ENCODE measurements at regions not wholly inside any gene's neighbourhood (a gene's known extent, or its start where the extent isn't known, plus 50 kb on each side); places are given as distances from the start of the nearest gene placed in this dataset.

DNA sequence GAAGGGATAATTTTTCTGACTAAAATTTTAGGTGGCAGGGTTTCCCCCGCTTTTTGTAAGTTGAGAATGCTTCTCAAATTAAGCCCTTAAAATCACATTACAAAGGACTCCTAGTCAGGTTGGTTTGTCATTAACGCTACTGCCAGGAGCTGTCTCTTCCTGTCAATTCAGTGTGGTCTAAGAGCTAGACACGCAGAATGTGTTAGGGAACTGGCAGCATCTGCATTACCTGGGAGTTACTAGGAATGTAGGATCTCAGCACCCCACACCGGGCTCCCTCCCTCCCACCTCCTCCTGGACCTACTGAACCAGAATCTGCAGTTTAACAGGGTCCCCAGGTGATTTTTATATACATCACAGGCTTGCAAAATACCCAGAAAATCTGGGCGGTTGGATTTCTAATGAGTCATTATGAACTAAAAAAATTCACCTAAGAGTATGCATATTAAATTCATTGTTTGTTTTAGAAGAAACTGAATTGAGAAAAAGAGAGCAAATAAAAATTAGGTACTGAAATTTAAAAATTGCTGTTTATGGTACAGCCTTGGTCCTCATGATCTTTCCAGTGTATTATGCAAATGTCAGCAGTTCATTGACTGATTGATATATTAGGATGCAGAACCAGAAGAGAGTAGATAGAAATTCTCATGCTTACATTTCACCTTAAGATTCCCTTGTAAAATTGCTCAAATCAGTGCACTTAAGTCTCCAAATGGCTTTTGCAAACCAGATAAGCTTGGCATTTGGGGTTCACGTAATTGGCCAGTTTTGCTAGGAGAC is 130.9 kb upstream of the ITGA6 start:
- Histone ChIP-seq H3K36me3 (ENCODE audit: control insufficient read depth, insufficient read depth, low read length) (no peaks in the 10 kb centered on the region), H3K4me3 (ENCODE audit: low read depth in 2 of 2, low read length in 2 of 2) (no peak overlapping the region), H3K27me3 (ENCODE audit: control insufficient read depth, insufficient read depth, low read length) (peaks cover 5% of the 10 kb centered on the region; the same call in 1 of the 2 replicates), H3K27ac (ENCODE audit: low read length) (no peak overlapping the region), H3K9me3 (ENCODE audit: control insufficient read depth, insufficient read depth, low read depth, low read length) (no peaks in the 10 kb centered on the region), H3K4me1 (ENCODE audit: control insufficient read depth, insufficient read depth, low read length) (no peaks in the 10 kb centered on the region)
- in situ Hi-C loops (cut with HindIII; ENCODE audit: low pct_unique_long_range_greater_than_20kb, low sequenced_read_pairs) = no loop called here
- no peak for DNase-seq (ENCODE audit: low read depth, low spot score)
- no TSS peak for BruUV-seq (replicated peaks)
- ChIA-PET POLR2A (no interaction called here), CTCF (no interaction called here)
- no peak for ATAC-seq
- TF ChIP-seq POLR2AphosphoS5 (IDR thresholded peaks at IDR 0.05; ENCODE audit: low read depth, low read length) = no peak
- intact Hi-C loops (cut with micrococcal nuclease; ENCODE audit: unreplicated experiment) = no loop called here

DNA sequence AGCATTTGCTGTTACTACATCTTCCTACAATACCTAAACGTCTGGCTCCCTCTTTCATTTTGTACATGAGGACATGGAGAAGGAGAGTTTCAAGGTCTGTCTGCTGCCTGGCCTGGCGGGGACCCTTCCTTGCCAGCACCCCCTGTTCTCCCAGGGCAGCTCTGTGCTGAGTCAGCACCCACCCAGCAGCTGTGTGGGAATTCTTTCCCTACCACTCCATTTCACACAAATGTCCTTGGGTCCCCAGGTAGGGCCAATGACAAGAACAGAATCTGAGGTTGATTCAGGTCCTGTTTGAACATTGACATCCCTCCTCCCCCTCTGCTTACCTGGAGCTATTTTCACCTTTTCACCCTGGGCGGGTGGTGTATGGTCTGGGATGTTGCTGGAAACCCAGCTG is 129.9 kb upstream of the ITGA6 start:
- CTCF ChIA-PET = interaction anchor here (0.6 kb wide), 1 partner anchor 606 kb away, joined by 6 read pairs; no protein-coding TSS in a partner anchor
- H3K4me3 ChIP-seq (ENCODE audit: low read depth in 2 of 2, low read length in 2 of 2) = no peak overlapping the region
- no peaks in the 10 kb centered on the region for H3K9me3 ChIP-seq (ENCODE audit: control insufficient read depth, insufficient read depth, low read depth, low read length)
- DNase-seq (ENCODE audit: low read depth, low spot score) (no peak), ATAC-seq (no peak)
- peaks cover 5% of the 10 kb centered on the region; the same call in 1 of the 2 replicates for H3K27me3 ChIP-seq (ENCODE audit: control insufficient read depth, insufficient read depth, low read length)
- in situ Hi-C loops (cut with HindIII; ENCODE audit: low pct_unique_long_range_greater_than_20kb, low sequenced_read_pairs) = no loop called here
- intact Hi-C loops (cut with micrococcal nuclease; ENCODE audit: unreplicated experiment) = no loop called here
- no TSS peak for BruUV-seq (replicated peaks)
- H3K36me3 ChIP-seq (ENCODE audit: control insufficient read depth, insufficient read depth, low read length) = no peaks in the 10 kb centered on the region
- H3K4me1 ChIP-seq (ENCODE audit: control insufficient read depth, insufficient read depth, low read length) = no peaks in the 10 kb centered on the region
- no peak overlapping the region for H3K27ac ChIP-seq (ENCODE audit: low read length)
- TF ChIP-seq TCF7L2 (IDR thresholded peaks at IDR 0.05; ENCODE audit: low read depth, low read length) (no peak), SIN3A (IDR thresholded peaks at IDR 0.05; ENCODE audit: borderline replicate concordance, insufficient read depth, low read depth, low read length) (no peak), POLR2AphosphoS5 (IDR thresholded peaks at IDR 0.05; ENCODE audit: low read depth, low read length) (no peak)
- TF ChIP-seq, protein P1, sequence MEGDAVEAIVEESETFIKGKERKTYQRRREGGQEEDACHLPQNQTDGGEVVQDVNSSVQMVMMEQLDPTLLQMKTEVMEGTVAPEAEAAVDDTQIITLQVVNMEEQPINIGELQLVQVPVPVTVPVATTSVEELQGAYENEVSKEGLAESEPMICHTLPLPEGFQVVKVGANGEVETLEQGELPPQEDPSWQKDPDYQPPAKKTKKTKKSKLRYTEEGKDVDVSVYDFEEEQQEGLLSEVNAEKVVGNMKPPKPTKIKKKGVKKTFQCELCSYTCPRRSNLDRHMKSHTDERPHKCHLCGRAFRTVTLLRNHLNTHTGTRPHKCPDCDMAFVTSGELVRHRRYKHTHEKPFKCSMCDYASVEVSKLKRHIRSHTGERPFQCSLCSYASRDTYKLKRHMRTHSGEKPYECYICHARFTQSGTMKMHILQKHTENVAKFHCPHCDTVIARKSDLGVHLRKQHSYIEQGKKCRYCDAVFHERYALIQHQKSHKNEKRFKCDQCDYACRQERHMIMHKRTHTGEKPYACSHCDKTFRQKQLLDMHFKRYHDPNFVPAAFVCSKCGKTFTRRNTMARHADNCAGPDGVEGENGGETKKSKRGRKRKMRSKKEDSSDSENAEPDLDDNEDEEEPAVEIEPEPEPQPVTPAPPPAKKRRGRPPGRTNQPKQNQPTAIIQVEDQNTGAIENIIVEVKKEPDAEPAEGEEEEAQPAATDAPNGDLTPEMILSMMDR (IDR thresholded peaks at IDR 0.05) = no peak
- TF ChIP-seq, protein P2, sequence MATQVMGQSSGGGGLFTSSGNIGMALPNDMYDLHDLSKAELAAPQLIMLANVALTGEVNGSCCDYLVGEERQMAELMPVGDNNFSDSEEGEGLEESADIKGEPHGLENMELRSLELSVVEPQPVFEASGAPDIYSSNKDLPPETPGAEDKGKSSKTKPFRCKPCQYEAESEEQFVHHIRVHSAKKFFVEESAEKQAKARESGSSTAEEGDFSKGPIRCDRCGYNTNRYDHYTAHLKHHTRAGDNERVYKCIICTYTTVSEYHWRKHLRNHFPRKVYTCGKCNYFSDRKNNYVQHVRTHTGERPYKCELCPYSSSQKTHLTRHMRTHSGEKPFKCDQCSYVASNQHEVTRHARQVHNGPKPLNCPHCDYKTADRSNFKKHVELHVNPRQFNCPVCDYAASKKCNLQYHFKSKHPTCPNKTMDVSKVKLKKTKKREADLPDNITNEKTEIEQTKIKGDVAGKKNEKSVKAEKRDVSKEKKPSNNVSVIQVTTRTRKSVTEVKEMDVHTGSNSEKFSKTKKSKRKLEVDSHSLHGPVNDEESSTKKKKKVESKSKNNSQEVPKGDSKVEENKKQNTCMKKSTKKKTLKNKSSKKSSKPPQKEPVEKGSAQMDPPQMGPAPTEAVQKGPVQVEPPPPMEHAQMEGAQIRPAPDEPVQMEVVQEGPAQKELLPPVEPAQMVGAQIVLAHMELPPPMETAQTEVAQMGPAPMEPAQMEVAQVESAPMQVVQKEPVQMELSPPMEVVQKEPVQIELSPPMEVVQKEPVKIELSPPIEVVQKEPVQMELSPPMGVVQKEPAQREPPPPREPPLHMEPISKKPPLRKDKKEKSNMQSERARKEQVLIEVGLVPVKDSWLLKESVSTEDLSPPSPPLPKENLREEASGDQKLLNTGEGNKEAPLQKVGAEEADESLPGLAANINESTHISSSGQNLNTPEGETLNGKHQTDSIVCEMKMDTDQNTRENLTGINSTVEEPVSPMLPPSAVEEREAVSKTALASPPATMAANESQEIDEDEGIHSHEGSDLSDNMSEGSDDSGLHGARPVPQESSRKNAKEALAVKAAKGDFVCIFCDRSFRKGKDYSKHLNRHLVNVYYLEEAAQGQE (IDR thresholded peaks at IDR 0.05; ENCODE audit: insufficient read depth in 1 of 2, low read depth in 2 of 2, low read length in 1 of 2) = no peak
- POLR2A ChIA-PET = no interaction called here

DNA sequence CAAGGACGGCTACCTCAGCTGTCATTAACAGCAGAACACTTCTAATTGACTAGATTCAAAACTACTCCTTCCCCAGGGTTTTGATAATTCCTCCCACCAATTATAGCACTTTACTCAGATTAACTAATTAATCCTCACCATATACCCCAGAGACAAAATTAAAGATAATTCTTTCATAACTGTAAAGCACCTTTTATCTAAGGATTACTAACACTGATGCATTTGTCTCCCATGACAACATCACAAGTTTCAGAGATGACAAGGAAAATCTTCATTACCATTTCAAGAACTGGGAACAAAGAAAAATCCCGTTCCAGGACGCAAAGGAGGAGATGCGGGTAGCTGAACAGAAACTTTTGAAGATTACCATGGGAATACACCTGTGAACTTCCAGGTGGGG is 129.4 kb upstream of the ITGA6 start:
- peaks cover 5% of the 10 kb centered on the region; the same call in 1 of the 2 replicates for H3K27me3 ChIP-seq (ENCODE audit: control insufficient read depth, insufficient read depth, low read length)
- H3K36me3 ChIP-seq (ENCODE audit: control insufficient read depth, insufficient read depth, low read length) = no peaks in the 10 kb centered on the region
- TF ChIP-seq, protein P1 (IDR thresholded peaks at IDR 0.05) = no peak
- TF ChIP-seq SIN3A (IDR thresholded peaks at IDR 0.05; ENCODE audit: borderline replicate concordance, insufficient read depth, low read depth, low read length) = no peak
- TF ChIP-seq, protein P2 (IDR thresholded peaks at IDR 0.05; ENCODE audit: insufficient read depth in 1 of 2, low read depth in 2 of 2, low read length in 1 of 2) = no peak
- no peak for TF ChIP-seq POLR2AphosphoS5 (IDR thresholded peaks at IDR 0.05; ENCODE audit: low read depth, low read length)
- no peak for TF ChIP-seq TCF7L2 (IDR thresholded peaks at IDR 0.05; ENCODE audit: low read depth, low read length)
- no peak overlapping the region for H3K4me3 ChIP-seq (ENCODE audit: low read depth in 2 of 2, low read length in 2 of 2)
- H3K4me1 ChIP-seq (ENCODE audit: control insufficient read depth, insufficient read depth, low read length) = no peaks in the 10 kb centered on the region
- intact Hi-C loops (cut with micrococcal nuclease; ENCODE audit: unreplicated experiment) (no loop called here), in situ Hi-C loops (cut with HindIII; ENCODE audit: low pct_unique_long_range_greater_than_20kb, low sequenced_read_pairs) (no loop called here)
- POLR2A ChIA-PET = no interaction called here
- no peak for DNase-seq (ENCODE audit: low read depth, low spot score)
- no TSS peak for BruUV-seq (replicated peaks)
- ATAC-seq = no peak
- H3K27ac ChIP-seq (ENCODE audit: low read length) = no peak overlapping the region
- CTCF ChIA-PET = no interaction called here
- H3K9me3 ChIP-seq (ENCODE audit: control insufficient read depth, insufficient read depth, low read depth, low read length) = no peaks in the 10 kb centered on the region

All from Panc1 (cell line).